Ascending aorta (tissue), 2 donors: ENCODE measurements at regions not wholly inside any gene's neighbourhood (a gene's known extent, or its start where the extent isn't known, plus 50 kb on each side); places are given as distances from the start of the nearest gene placed in this dataset.

Source experiments
- DNase-seq, 2 donors: peaks; one replicate each; pipeline ENCODE4 v3.0.0-alpha.2; 2019; ENCODE audit warnings: low spot score in 2 of 2
- H3K27ac ChIP-seq, 2 donors: fragments of 200-600 bp; sonication (generic); one replicate each; pipeline ENCODE4 v1.5.1; 2016 to 2017; ENCODE audit warnings: mild to moderate bottlenecking in 1 of 2
- H3K27me3 ChIP-seq: fragments of 200-600 bp; sonication (generic); one replicate; pipeline ENCODE4 v1.5.1; 2017
- H3K36me3 ChIP-seq, 2 donors: fragments of 200-600 bp; sonication (generic); one replicate each; pipeline ENCODE4 v1.5.1; 2016
- H3K4me1 ChIP-seq, 2 donors: fragments of 200-600 bp; sonication (generic); one replicate each; pipeline ENCODE4 v1.5.1; 2016 to 2017; ENCODE audit warnings: mild to moderate bottlenecking in 1 of 2
- H3K4me3 ChIP-seq, 2 donors: fragments of 200-600 bp; sonication (generic); one replicate each; pipeline ENCODE4 v1.5.1; 2016 to 2017; ENCODE audit warnings: mild to moderate bottlenecking in 1 of 2
- H3K9me3 ChIP-seq, 2 donors: fragments of 200-600 bp; sonication (generic); one replicate each; pipeline ENCODE4 v1.5.1; 2016
- CTCF ChIP-seq, 3 experiments: fragments of 200-600 bp in 2 of 3; fragments of 450-650 bp in 1 of 3; sonication (generic) in 2 of 3; IDR thresholded peaks; one replicate each; pipeline ENCODE4 v1.5.1; 2016 to 2019; ENCODE audit warnings: antibody characterized with exemption in 3 of 3, mild to moderate bottlenecking in 1 of 3, moderate library complexity in 1 of 3
- intact Hi-C: fragments of 100-400 bp; cut with DNase I; formaldehyde crosslinking; loops from one replicate; pipeline ENCODE4 v1.15.1; 2023

DNA sequence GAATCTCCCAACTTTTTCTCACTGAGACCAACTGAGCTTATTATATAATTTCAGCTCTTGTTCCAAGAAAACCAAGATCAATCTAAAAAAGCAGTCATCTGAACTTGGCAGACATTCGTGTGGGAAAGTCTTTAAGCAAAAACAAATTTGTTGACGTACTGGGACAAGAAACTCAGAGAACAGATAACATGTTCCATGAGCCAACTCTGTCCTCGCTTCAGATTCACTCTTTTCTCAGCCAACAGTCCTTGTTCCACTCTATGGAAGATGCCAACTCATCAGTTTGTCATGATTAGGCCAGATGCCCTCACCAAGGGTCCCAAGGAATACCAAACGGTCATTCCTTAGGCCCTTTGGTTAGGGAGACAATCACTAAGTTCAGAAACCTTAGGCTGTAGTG, 224.2 kb upstream of the CTAGE1 start:
- no peak for DNase-seq
- Histone ChIP-seq H3K36me3 (no peaks in the 10 kb centered on the region), H3K27me3 (no peaks in the 10 kb centered on the region), H3K4me1 (peaks cover 0 to 4% of the 10 kb centered on the region in 2 donors), H3K9me3 (no peaks in the 10 kb centered on the region), H3K27ac (peak overlapping the region in 1 of 2 donors; percentile 21), H3K4me3 (no peak overlapping the region)
- TF ChIP-seq CTCF (IDR thresholded peaks at IDR 0.05), result no peak
- intact Hi-C loops, result no loop called here

DNA sequence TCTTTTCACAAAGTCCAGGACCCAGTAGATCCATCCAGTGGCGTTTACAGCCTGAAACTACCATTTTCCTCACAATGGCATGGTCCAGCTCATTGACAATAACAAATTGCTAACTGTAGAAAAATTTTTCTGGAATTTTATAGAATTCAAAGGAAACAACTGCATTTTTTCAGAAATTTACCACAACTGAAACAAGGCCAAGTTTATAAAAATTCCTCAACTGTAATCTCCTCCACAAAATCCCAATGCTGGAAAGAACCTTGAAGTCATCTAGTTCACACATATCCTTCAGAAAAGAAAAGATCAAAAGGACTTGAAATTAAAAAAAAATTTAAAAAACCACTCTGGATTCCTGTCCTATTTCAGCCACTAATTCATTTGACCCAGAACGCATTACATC, 226.0 kb upstream of the CTAGE1 start:
- TF ChIP-seq CTCF (IDR thresholded peaks at IDR 0.05), result no peak
- H3K27ac ChIP-seq, result no peak overlapping the region
- DNase-seq, result no peak
- no peaks in the 10 kb centered on the region for H3K36me3 ChIP-seq
- H3K27me3 ChIP-seq, result no peaks in the 10 kb centered on the region
- peaks cover 0 to 4% of the 10 kb centered on the region in 2 donors for H3K4me1 ChIP-seq
- intact Hi-C loops, result no loop called here
- H3K9me3 ChIP-seq, result no peaks in the 10 kb centered on the region
- no peak overlapping the region for H3K4me3 ChIP-seq

DNA sequence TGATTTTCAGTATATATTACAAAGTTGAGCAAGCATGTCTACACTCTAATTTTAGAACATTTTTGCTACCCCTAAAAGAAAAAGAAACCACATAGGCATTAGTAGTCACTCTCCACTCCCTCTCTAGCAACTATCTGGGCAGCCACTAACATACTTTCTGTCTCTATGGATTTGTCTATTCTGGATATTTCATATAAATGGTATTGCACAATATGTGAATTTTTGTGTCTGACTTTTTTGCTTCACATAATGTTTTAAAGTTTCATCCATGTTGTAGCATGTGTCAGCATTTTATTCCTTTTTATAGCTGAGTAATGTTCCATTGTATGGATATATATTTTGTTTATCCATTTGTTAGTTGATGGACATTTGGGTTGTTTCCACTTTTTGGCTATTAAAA, 232.5 kb upstream of the CTAGE1 start:
- no peak overlapping the region for H3K4me3 ChIP-seq
- H3K4me1 ChIP-seq, result no peaks in the 10 kb centered on the region
- peaks cover 0 to 18% of the 10 kb centered on the region in 2 donors for H3K9me3 ChIP-seq
- no peaks in the 10 kb centered on the region for H3K27me3 ChIP-seq
- H3K36me3 ChIP-seq, result no peaks in the 10 kb centered on the region
- DNase-seq, result no peak
- TF ChIP-seq CTCF (IDR thresholded peaks at IDR 0.05), result no peak
- intact Hi-C loops, result no loop called here
- H3K27ac ChIP-seq, result no peak overlapping the region

GRCh38 chr18:22657619-22658018, 239.9 kb upstream of the CTAGE1 start:
- intact Hi-C loops, result no loop called here
- Histone ChIP-seq H3K27me3 (no peaks in the 10 kb centered on the region), H3K36me3 (no peaks in the 10 kb centered on the region), H3K4me1 (no peaks in the 10 kb centered on the region), H3K9me3 (peaks cover 9 to 40% of the 10 kb centered on the region in 2 donors), H3K27ac (no peak overlapping the region), H3K4me3 (no peak overlapping the region)
- no peak for TF ChIP-seq CTCF (IDR thresholded peaks at IDR 0.05)
- no peak for DNase-seq

DNA sequence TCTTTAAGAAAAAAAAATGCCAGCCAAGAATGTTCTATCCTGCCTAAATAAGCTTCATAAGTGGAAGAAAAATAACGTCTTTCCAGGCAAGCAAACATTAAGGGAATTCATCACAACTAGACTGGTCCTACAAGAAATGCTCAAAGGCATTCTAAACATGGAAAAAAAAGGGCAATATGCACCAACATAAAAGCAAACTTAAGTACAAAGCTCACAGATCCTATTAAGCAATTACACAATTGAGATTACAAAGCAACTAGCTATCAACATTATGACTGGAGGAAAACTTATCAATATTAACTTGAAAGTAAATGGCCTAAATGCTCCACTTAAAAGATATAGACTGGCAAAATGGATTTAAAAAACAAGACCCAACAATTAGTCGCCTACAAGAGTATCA, 240.6 kb upstream of the CTAGE1 start:
- Histone ChIP-seq H3K36me3 (no peaks in the 10 kb centered on the region), H3K27ac (no peak overlapping the region), H3K9me3 (peaks cover 9 to 35% of the 10 kb centered on the region in 2 donors), H3K4me1 (no peaks in the 10 kb centered on the region), H3K27me3 (no peaks in the 10 kb centered on the region), H3K4me3 (no peak overlapping the region)
- no peak for DNase-seq
- no peak for TF ChIP-seq CTCF (IDR thresholded peaks at IDR 0.05)
- intact Hi-C loops, result no loop called here

GRCh38 chr18:22663378-22663777, 245.7 kb upstream of the CTAGE1 start:
- peaks cover 0 to 23% of the 10 kb centered on the region in 2 donors for H3K9me3 ChIP-seq

More at GRCh38 chr18:22663378-22663777, 245.7 kb upstream of the CTAGE1 start:
- intact Hi-C loops, result no loop called here
- no peak overlapping the region for H3K4me3 ChIP-seq
- H3K27ac ChIP-seq, result no peak overlapping the region
- H3K36me3 ChIP-seq, result no peaks in the 10 kb centered on the region
- no peak for DNase-seq
- no peak for TF ChIP-seq CTCF (IDR thresholded peaks at IDR 0.05)
- H3K4me1 ChIP-seq, result no peaks in the 10 kb centered on the region
- no peaks in the 10 kb centered on the region for H3K27me3 ChIP-seq
